ENCODE measurements at regions not wholly inside any gene's neighbourhood (a gene's known extent, or its start where the extent isn't known, plus 50 kb on each side); places are given as distances from the start of the nearest gene placed in this dataset.

GRCh38 chr7:85474234-85474633, 287.4 kb upstream of the SEMA3D start:
- H3K4me3 ChIP-seq (ENCODE audit: extremely low read depth in 1 of 4, insufficient read depth in 2 of 4, low read depth in 3 of 4, low read length in 4 of 4): no peak overlapping the region
- no peak overlapping the region for H2BK5ac ChIP-seq (ENCODE audit: low read depth, low read length)
- no peaks in the 10 kb centered on the region for H3K9me3 ChIP-seq (ENCODE audit: insufficient read depth in 2 of 2, low read depth in 1 of 2, low read length in 1 of 2)
- no peak overlapping the region for H4K8ac ChIP-seq (ENCODE audit: extremely low read depth, insufficient read depth, low read length)
- no peak overlapping the region for H2AK5ac ChIP-seq (ENCODE audit: low read depth, low read length)
- no peak overlapping the region for H3K18ac ChIP-seq (ENCODE audit: extremely low read depth, low read length)
- no peak overlapping the region for H4K5ac ChIP-seq (ENCODE audit: insufficient read length, low read depth, low read length)
- FAIRE-seq: no peak
- no peaks in the 10 kb centered on the region for H3K79me2 ChIP-seq (ENCODE audit: control insufficient read depth in 1 of 2, insufficient read depth in 2 of 2, low read length in 2 of 2)
- no peak overlapping the region for H3K4ac ChIP-seq (replicated peaks; ENCODE audit: insufficient read length, low read depth, low read length)
- H2BK12ac ChIP-seq (ENCODE audit: low read depth, low read length): no peak overlapping the region
- H3K23ac ChIP-seq (ENCODE audit: insufficient read length): no peak overlapping the region
- no peaks in the 10 kb centered on the region for H3K23me2 ChIP-seq (ENCODE audit: low read depth, low read length)
- H3K36me3 ChIP-seq (ENCODE audit: control insufficient read depth in 2 of 4, insufficient read depth in 4 of 4, low read length in 3 of 4): no peaks in the 10 kb centered on the region
- 92% methylated on average over 2 of the region's 2 CpGs; no CpG with 5 or more reads in 1 of the 2 experiments for WGBS, 2 experiments (ENCODE audit: extremely low coverage in 1 of 2, insufficient coverage in 1 of 2, insufficient read length in 1 of 2, insufficient replicate concordance in 2 of 2, low coverage in 1 of 2, low lambda C conversion rate in 2 of 2, missing lambda C conversion rate in 1 of 2)
- TF ChIP-seq SIN3A (conservative IDR thresholded peaks at IDR 0.05 in 1 of 2, IDR thresholded peaks at IDR 0.05 in 1 of 2; ENCODE audit: low read depth in 1 of 2, low read length in 2 of 2) (no peak), TEAD4 (IDR thresholded peaks at IDR 0.05; ENCODE audit: low read depth, low read length) (no peak), NANOG (IDR thresholded peaks at IDR 0.05; ENCODE audit: insufficient read depth, low read depth, low read length, poor library complexity, severe bottlenecking) (no peak)
- H3K4me2 ChIP-seq (ENCODE audit: insufficient read depth in 1 of 2, low read depth in 2 of 2, low read length in 2 of 2): no peak overlapping the region
- no peaks in the 10 kb centered on the region for H3K27me3 ChIP-seq (replicated peaks in 1 of 4; ENCODE audit: control insufficient read depth in 3 of 4, extremely low read depth in 1 of 4, insufficient read depth in 3 of 4, low read length in 3 of 4)
- CTCF ChIA-PET (ENCODE audit: partially characterized antibody): no interaction called here
- H3K9ac ChIP-seq (replicated peaks in 1 of 4; ENCODE audit: extremely low read depth in 1 of 4, low read depth in 3 of 4, low read length in 3 of 4): no peak overlapping the region
- no peak overlapping the region for H3K14ac ChIP-seq (ENCODE audit: insufficient read length)
- no peak for DNase-seq (ENCODE audit: low read depth in 1 of 2, low spot score in 2 of 2)
- H3K27ac ChIP-seq (ENCODE audit: low read depth, low read length): no peak overlapping the region
- H2BK120ac ChIP-seq (replicated peaks; ENCODE audit: low read depth, low read length): no peak overlapping the region
- no peaks in the 10 kb centered on the region for H4K20me1 ChIP-seq (replicated peaks in 1 of 2; ENCODE audit: control insufficient read depth in 1 of 2, insufficient read depth in 2 of 2, low read length in 2 of 2)
- no peak overlapping the region for H3K56ac ChIP-seq (replicated peaks; ENCODE audit: insufficient read length, low read depth, low read length)
- POLR2A ChIA-PET (ENCODE audit: partially characterized antibody): no interaction called here
- H3K4me1 ChIP-seq (replicated peaks in 1 of 4; ENCODE audit: control insufficient read depth in 3 of 4, insufficient read depth in 4 of 4, low read length in 3 of 4): no peaks in the 10 kb centered on the region
- H3K79me1 ChIP-seq (ENCODE audit: low read depth, low read length): no peaks in the 10 kb centered on the region
- H4K91ac ChIP-seq (replicated peaks; ENCODE audit: insufficient read length, low read length): no peak overlapping the region
- H2BK20ac ChIP-seq (ENCODE audit: low read length): no peak overlapping the region
- H2BK15ac ChIP-seq (ENCODE audit: low read length): no peak overlapping the region
- H2AFZ ChIP-seq (ENCODE audit: low read length): no peak overlapping the region

Measured in H1 (cell line).